HG03175 (cell line): ENCODE measurements at regions not wholly inside any gene's neighbourhood (a gene's known extent, or its start where the extent isn't known, plus 50 kb on each side); places are given as distances from the start of the nearest gene placed in this dataset.
"Not testable (repeated sequence)": the region's sequence is repeated elsewhere in the genome, so short reads cannot be mapped to it uniquely, and the experiment has no call there.

Source experiments
- ATAC-seq: cut with Tn5 transposase; IDR thresholded peaks from one replicate; pipeline ENCODE4 v1.9.1; 2021; ENCODE audit warnings: mild to moderate bottlenecking, moderate library complexity; ENCODE audit not compliant: unreplicated experiment

- ATAC-seq, result no peak
These were observed 275.3 kb upstream of the UBE2E3 start for GRCh38 chr2:180705122-180705521.

DNA sequence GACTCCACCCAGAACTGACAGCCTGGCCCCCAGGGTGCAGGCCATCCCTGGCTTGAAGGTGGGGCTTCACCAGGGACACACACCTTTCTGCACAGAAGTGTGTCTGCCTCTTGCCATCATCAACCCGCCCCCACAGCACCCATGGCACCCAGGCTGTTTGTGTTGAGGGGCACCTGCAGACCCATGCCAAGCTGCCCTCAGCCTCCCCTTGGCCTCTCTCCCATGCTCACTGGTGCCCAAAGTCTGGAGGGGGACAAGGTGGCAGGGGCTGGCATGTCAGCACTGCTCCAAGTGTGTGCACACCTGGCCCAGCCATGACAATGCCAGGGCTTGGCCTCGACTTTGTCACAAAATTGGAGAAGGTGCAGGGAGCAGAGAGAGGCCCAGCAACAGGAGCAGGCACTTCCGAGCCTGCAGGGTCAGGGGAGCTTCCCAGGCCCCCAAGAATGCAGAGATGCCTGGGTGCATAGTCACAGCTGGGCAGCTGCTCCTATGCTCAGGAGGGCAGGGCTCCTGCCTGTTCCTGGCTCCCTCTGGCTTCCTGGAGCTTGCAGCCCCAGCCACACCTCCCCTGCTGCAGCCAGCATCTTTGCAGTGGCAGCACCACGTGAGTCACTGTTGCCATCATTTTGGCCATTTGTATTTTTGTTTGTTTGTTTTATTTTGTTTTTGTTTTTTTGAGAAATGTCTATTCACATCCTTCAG, 280.6 kb upstream of the UBE2E3 start:
- ATAC-seq, result no peak

DNA sequence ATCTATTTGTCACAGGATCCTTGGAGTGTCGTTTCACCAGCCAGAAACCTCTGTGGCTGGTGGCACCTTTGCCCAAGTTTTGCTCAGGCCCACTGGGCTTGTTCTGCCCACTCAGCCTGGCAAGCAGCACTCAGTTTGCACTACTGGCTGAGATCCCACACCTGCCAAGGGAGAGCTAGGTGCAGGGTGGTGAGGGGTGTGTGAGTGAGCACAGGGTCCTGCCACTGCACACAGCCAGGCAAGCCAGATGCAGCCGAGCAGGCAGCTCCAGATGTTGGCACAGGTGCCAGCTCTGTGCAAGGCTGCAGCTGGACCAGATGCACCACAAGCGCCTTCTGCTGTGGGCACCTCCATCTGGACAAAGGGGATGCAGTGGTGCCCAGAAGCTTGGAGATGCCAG, 281.7 kb upstream of the UBE2E3 start:
- ATAC-seq, result no peak

DNA sequence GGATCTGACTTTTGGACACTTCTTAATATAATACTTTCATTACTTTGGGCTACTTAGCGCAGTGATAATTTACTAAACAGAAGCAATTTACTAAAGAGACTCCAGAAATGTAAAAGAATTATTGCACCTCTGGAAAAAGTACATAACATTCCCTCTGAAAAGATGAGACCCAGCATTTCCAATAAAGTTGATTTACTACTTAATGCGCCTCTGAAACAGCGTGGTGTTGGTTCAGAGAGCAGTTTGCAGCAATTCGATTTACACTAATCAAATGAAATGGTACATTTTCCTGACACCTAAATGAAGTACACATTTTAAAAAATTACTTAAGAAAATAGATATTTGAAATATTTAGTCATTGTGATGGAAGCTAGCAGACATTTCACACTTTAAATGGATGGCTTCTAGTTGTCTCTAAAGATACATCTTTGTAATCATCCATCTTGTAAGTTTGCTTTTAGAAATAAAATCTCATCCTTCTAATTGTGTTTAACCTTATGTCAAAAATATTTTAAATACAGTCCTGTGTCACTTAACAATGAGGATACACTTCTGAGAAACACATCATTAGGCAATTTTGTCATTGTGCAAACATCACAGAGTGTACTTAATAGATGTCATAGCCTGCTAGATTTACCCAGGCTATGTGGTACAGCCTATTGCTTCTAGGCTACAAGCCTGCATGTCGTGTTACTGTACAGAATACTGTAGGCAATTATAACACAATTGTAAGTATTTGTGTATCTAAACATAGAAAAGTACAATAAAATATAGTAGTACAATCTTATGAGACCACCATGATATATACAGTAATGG, 284.6 kb upstream of the UBE2E3 start:
- no peak for ATAC-seq

DNA sequence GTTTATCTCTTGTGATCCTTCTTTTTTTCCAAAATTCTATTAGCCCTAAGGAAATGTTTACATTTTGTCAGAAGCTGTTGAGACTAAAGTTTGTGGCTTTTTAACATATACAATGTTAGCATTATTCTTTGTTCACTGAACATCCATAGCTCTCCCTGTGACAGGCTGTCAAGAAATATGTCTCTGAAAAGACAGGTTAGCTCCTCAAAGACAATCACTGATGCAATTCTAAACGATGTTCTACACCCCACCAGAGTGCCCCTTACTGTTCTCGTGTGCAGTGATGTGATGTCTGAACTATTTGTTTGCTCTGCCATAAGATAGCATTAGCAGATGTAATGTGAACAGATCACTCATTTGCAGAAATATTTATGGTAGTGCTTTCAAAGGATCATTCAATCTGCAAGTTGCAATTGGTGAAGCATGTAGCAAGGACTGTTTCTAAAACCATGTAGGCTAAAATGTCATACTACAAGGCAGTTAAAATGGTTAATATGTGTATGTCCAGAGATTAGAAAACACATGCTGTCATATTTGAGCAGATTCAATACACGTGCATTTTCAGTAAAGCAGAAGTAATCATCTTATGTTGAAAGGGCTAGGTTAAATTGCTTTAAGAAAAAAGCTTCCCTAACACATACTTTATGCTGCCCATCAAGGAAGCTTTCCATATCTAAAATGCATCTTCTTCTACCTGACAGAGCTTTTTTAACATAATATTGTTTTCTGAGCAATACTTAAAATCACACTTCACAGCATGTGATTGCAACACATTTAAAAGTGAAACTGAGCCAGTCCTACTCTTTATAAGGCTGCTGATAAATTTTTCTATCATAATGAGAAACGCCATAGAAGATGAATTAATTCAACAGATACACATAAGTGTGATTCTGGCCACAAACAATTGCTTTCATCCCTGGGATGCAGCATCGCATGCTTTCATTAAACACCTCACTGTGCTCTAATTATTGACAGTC, 285.7 kb upstream of the UBE2E3 start:
- no peak for ATAC-seq

GRCh38 chr2:180692322-180692721, 288.1 kb upstream of the UBE2E3 start:
- no peak for ATAC-seq

- ATAC-seq, result not testable (repeated sequence)
These were observed 288.6 kb upstream of the UBE2E3 start for GRCh38 chr2:180691855-180692223.

DNA sequence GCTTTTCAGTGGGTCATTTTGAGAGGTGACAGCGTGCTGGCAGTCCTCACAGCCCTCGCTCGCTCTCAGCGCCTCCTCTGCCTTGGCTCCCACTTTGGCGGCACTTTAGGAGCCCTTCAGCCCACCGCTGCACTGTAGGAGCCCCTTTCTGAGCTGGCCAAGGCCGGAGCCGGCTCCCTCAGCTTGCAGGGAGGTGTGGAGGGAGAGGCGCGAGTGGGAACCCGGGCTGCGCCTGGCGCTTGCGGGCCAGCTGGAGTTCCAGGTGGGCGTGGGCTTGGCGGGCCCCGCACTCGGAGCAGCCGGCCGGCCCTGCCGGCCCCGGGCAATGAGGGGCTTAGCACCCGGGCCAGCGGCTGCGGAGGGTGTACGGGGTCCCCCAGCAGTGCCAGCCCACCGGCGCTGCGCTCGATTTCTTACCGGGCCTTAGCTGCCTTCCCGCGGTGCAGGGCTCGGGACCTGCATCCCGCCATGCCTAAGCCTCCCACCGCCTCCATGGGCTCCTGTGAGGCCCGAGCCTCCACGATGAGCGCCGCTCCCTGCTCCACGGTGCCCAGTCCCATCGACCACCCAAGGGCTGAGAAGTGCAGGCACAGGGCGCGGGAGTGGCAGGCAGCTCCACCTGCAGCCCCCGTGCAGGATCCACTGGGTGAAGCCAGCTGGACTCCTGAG, 289.1 kb upstream of the UBE2E3 start:
- ATAC-seq, result not testable (repeated sequence)

DNA sequence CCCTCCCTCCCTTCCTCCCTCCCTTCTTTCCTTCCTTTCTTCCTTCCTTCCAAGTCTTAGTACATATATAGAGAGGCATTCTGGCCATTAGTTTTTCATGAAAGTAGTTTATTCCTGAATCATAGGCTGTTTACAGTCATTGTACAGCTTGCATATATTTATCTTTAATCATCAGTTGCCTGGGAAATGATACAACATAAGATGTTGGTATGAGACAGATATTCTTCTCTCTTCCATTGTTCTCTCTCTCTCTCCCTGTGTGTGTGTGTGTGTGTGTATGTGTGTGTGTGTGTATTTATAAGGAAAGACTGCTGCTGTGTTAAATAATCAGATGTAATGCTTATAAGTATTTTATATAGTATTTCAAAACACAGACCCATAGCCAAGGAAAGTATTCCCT, 289.8 kb upstream of the UBE2E3 start:
- no peak for ATAC-seq

DNA sequence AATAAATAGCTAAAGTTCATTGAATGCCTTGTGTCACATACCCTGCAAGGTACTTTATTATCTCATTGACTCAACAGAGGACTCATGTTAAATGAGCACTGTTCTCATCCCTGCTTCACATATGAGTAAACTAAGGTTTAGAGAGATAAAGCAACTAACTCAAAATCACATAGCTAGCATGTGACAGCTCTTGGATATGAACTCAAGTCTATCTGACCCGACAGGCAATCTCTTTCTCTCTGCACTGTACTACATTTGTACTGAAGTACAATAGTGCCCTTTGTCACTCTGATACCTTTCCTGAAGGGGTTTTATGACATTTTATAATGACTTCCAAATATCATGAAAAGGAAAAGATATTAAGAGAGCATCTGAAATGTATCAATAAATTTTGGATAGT, 297.5 kb upstream of the UBE2E3 start:
- ATAC-seq, result no peak

GRCh38 chr2:180679693-180680092, 300.7 kb upstream of the UBE2E3 start:
- ATAC-seq, result no peak

DNA sequence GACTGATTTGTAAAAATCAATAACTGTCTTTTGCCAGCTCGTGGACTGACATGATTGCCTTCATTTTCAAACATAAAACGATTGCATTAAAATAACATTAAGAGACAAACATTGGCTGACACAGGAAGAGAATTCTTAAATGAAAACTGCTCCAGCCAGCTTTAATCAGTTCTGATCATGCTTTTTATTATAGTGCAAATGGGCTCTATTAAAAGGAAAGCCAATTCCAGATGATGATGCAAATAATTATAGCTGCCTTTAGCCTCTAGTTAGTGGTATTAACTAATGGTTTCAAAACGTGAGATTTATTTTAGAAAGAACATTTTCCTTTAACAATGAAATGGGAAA, 301.8 kb upstream of the UBE2E3 start:
- no peak for ATAC-seq

DNA sequence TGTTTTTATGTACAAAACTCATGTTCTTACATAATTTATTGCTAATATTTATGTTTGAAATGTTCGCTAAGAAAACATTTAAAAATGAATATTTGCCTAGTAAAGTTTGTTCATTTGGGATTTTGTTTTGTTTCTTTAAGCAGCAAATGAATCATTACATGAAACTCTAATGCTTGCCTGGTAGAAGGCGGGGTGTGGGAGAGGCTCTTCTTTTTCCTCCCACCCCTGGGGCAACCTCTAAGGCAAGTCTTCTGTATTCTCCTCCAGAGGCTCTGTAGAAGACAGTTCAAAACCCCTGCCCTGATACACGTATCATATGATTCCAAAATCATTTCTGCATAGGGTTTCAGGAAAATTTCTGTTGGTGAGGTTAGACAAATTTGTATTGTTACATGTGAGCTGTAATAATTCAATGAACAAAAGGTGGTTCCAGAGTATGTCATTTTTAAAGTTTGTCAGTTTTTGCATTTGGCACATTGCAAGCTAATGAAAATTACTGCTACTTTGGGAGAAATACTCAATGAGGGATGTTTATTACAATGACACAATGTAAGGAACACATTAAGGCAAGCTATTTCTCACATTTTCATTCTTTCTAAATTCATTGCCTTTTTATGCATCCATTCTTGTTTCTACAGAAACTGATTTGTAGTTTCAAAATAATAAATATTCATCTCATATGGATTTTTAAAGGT, 302.3 kb upstream of the UBE2E3 start:
- ATAC-seq, result no peak

DNA sequence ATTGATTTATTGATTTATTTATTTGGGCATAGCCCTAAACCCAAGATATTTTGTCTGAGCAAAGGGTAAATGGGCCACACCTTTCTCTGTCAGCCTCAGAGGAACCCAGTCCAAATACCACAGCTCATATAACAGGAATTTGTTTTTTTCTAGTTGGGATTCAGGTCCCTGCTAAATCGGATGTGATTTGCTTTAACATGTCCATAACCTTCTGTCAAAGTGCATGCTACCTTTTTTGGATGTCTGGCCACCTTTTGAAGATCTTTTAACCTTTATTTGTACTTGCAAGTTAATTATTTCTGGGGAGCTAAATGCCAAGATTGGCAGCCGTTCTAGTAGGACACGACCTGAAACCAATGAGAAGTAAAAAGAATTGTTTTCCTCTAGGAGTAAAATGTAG, 303.2 kb upstream of the UBE2E3 start:
- no peak for ATAC-seq

DNA sequence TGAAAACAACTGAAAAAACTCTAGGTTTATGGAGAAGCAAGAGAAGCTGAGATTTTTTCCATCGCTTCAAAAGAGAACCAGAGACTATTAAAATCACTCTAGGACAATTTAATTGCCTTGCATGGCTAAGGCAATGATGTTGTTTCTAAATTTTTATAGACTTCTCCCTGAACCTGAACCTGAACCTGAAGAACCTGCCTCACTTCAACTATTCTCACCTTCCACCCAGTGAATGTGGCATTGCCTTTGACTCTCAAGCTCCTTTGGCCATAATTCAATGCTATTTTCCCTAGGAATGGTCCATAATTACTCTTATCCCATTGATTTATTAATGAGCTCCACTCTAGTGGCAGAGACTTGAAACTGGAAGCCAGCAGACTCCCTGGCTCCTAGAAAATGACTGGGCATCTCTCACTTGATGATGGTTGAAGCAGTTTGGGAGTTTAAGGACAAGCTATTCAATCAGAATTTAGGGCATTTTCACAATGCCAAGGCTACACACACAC, 303.8 kb upstream of the UBE2E3 start:
- ATAC-seq, result no peak

DNA sequence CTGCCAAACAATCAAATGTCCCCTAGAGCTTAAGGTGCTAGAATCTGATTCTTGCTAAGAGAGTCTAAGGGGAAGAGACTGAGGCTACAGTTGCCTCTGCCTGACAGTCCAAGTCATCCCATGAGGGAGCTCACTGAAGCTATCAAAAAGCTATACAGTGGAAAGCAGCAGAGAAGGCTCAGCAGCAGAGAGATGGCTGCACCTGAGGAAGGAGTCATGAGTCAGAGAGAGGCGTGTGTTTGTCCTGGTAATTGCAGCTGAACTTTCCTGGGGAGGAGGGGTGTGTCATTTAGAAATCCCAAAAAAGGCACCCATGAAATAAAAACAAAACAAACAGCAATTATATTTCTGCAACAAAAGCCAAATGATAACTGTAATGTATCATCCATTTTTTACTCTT, 305.2 kb upstream of the UBE2E3 start:
- ATAC-seq, result no peak

- ATAC-seq, result no peak
These were observed 308.0 kb upstream of the UBE2E3 start for GRCh38 chr2:180672377-180672776.

- no peak for ATAC-seq
These were observed 310.0 kb upstream of the UBE2E3 start for GRCh38 chr2:180670302-180671003.

GRCh38 chr2:180669016-180669415, 311.4 kb upstream of the UBE2E3 start:
- no peak for ATAC-seq
